Lower leg skin (tissue), 4 donors: ENCODE measurements at regions not wholly inside any gene's neighbourhood (a gene's known extent, or its start where the extent isn't known, plus 50 kb on each side); places are given as distances from the start of the nearest gene placed in this dataset.
A peak's percentile ranks its signal among the peaks of the same experiment; 100 is the strongest.

Source experiments
- DNase-seq, 2 donors: peaks; one replicate each; pipeline ENCODE4 v3.0.0-alpha.2; 2019; ENCODE audit warnings: low spot score in 2 of 2
- H3K4me3 ChIP-seq: fragments of 200-600 bp; sonication (generic); 2 replicates; pipeline ENCODE4 v1.5.1; 2017; ENCODE audit warnings: mild to moderate bottlenecking, low read depth; ENCODE audit not compliant: poor library complexity, severe bottlenecking
- POLR2A ChIP-seq, 2 donors: fragments of 450-650 bp; IDR thresholded peaks; one replicate each; pipeline ENCODE4 v1.6.1; 2016 to 2017; ENCODE audit warnings: antibody characterized with exemption in 2 of 2, mild to moderate bottlenecking in 1 of 2, moderate library complexity in 1 of 2
- WGBS, 2 donors: methylation state at CpG; one replicate each; pipeline ENCODE4 v1.1.5; 2018; 5-methylcytosine and 5-hydroxymethylcytosine counted together
- intact Hi-C: fragments of 100-400 bp; cut with DNase I; formaldehyde crosslinking; loops from one replicate; pipeline ENCODE4 v1.15.0; 2023; ENCODE audit warnings: low total_unique reads
- TF ChIP-seq, protein P1 (sequence below), 3 donors: fragments of 450-650 bp; IDR thresholded peaks; one replicate each; pipeline ENCODE4 v1.5.1; 2016; ENCODE audit warnings: antibody characterized with exemption in 3 of 3, mild to moderate bottlenecking in 3 of 3, moderate library complexity in 2 of 3

DNA sequence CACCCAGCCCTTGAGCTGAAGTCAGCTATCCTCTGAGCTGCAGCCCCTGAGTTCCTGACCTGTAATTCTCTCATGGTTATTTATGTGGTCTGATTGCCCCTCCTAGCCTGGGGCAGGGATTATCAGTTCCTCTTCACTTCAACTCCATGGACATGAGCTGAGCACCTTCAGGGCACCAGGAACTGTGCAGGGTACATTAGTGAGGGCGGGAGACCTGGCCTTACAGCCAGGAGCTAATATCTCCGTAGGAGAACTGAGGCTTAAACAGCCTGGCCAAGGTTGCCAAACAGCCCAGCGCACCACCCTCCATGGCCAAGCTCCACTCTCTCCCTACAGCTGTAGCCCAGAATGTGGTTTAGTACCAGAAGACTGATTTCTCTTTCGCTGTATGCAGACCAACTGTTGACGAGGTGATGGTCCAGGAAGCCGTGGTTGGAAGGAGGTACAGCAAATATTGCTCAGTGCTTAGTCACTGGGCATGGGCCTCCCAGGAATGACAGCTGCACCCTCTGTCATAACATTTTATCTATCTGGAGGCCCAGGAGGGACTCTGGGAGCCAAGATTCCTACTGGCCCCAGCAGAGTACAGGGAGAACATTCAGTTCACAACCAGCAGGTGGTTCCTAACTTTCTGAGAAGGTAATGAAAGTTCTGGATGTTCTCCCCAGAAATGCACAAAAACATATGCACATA is 228.7 kb upstream of the SIX2 start:
- no peak overlapping the region for H3K4me3 ChIP-seq
- intact Hi-C loops, result no loop called here
- peak in 1 of 2 donors; percentile 49 for DNase-seq
- WGBS, 2 donors, result 53% methylated on average over 6 of the region's 6 CpGs
- TF ChIP-seq POLR2A (IDR thresholded peaks at IDR 0.05), result no peak
- TF ChIP-seq, protein P1, sequence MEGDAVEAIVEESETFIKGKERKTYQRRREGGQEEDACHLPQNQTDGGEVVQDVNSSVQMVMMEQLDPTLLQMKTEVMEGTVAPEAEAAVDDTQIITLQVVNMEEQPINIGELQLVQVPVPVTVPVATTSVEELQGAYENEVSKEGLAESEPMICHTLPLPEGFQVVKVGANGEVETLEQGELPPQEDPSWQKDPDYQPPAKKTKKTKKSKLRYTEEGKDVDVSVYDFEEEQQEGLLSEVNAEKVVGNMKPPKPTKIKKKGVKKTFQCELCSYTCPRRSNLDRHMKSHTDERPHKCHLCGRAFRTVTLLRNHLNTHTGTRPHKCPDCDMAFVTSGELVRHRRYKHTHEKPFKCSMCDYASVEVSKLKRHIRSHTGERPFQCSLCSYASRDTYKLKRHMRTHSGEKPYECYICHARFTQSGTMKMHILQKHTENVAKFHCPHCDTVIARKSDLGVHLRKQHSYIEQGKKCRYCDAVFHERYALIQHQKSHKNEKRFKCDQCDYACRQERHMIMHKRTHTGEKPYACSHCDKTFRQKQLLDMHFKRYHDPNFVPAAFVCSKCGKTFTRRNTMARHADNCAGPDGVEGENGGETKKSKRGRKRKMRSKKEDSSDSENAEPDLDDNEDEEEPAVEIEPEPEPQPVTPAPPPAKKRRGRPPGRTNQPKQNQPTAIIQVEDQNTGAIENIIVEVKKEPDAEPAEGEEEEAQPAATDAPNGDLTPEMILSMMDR (IDR thresholded peaks at IDR 0.05), result no peak

DNA sequence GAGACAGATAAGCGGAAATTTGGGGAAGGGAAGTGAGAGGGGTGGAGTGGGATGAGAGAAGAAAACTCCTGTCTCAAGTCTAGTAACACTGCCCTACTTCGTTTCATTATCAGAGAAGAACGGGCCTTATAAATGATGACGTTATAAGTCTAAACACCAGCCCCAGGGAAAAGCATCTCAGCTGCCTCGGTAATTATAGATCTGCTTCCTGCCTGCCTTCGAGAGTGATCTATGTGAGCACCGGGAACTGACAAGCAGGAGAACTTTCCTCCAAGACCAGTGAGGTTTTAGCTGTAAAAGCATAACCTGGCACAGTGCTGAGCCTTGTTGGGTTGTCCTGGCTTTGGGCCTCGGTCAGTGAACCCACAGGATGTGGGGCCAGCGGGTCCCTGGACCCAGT is 227.9 kb upstream of the SIX2 start:
- DNase-seq, result no peak
- no peak overlapping the region for H3K4me3 ChIP-seq
- TF ChIP-seq, protein P1 (IDR thresholded peaks at IDR 0.05), result no peak
- no peak for TF ChIP-seq POLR2A (IDR thresholded peaks at IDR 0.05)
- intact Hi-C loops, result no loop called here
- 48 to 51% methylated on average over 9 of the region's 9 CpGs for WGBS, 2 donors

DNA sequence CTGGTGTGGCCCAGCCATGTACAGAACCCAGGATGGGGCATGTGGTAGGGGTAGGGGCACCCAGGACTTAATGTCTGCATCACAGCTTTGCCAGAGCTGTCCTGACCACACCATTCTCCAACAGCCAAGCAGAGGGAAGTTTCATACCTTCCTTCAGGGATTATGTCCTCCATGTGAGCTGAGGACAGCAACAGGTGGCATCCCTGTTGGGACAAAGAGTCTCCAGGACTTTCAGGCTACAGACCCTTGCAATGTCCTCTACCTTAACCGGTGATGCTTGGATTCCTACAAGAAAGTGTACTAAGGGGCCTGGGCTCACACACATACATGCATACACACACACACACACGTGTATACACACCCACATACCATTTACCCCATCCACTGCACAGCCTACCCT is 227.0 kb upstream of the SIX2 start:
- intact Hi-C loops, result no loop called here
- TF ChIP-seq POLR2A (IDR thresholded peaks at IDR 0.05), result no peak
- TF ChIP-seq, protein P1 (IDR thresholded peaks at IDR 0.05), result no peak
- 74 to 81% methylated on average over 2 of the region's 2 CpGs for WGBS, 2 donors
- no peak for DNase-seq
- H3K4me3 ChIP-seq, result no peak overlapping the region

DNA sequence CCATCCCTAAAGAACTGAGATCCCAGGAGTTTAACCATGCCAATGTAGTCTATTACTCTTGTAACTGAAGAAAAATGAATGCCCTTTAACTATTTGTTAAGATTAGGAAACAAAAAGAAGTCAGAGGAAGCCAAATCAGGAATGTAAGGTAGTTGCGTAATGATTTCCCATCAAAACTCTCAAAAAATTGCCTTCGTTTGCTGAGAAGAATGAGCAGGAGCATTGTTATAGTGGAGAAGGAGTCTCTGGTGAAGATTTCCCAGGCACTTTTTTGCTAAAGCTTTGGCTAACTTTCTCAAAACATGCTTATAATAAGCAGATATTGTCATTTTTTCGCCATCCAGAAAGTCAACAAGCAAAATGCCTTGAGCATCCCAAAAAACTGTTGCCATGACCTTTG is 224.0 kb upstream of the SIX2 start:
- H3K4me3 ChIP-seq, result no peak overlapping the region
- TF ChIP-seq, protein P1 (IDR thresholded peaks at IDR 0.05), result no peak
- TF ChIP-seq POLR2A (IDR thresholded peaks at IDR 0.05), result no peak
- WGBS, 2 donors, result 87 to 88% methylated on average over 3 of the region's 3 CpGs
- intact Hi-C loops, result no loop called here
- DNase-seq, result no peak

DNA sequence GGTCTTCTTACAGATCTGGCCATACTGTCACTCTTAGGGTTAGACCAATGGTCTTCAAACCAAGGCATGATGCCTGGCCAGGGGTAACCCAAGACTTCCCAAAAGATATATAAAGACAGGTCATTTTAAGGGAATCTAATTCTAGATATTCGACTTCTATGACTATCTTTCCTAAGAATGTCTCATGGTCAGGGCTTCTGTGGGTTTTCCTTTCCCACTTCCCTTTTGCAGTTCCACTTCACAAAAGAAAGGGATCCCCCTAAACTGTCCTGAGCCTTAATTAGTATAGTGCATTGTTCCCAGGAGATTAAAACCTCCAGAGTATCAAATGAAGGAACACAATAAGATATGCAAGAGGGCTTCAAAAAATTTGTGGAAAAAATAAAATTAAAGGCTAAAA is 223.6 kb upstream of the SIX2 start:
- intact Hi-C loops, result no loop called here
- DNase-seq, result no peak
- TF ChIP-seq, protein P1 (IDR thresholded peaks at IDR 0.05), result no peak
- TF ChIP-seq POLR2A (IDR thresholded peaks at IDR 0.05), result no peak
- 85 to 93% methylated on average over 1 of the region's 1 CpG for WGBS, 2 donors
- no peak overlapping the region for H3K4me3 ChIP-seq

DNA sequence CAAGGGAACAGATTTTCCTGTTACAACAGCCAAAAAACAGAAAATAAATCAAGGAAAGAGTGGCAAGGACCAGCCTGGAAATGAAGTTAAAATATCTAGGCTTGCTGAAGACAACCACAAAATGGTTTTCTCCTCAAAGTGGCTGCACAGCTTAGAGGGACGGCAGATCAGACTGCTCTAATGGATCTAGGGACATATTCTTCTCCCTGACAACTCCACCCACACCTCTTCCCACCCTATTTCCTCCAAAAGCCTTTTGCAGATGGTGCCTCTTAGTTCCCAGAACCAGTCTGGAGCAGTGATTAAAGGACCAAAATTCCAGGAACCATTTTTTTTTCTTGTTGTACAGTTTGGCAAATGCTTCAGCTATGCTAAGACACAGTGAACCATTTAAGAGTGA is 220.2 kb upstream of the SIX2 start:
- no peak for TF ChIP-seq POLR2A (IDR thresholded peaks at IDR 0.05)
- TF ChIP-seq, protein P1 (IDR thresholded peaks at IDR 0.05), result no peak
- no peak overlapping the region for H3K4me3 ChIP-seq
- WGBS, 2 donors, result 22 to 48% methylated on average over 1 of the region's 1 CpG
- intact Hi-C loops, result no loop called here
- DNase-seq, result no peak
